ENCODE measurements at regions not wholly inside any gene's neighbourhood (a gene's known extent, or its start where the extent isn't known, plus 50 kb on each side); places are given as distances from the start of the nearest gene placed in this dataset.

GRCh38 chr9:87227456-87227855 is 270.2 kb upstream of the DAPK1 start:
- DNase-seq (ENCODE audit: low read depth in 1 of 2, low spot score in 1 of 2) = peak in 1 of 2 donors; percentile 85
- TF ChIP-seq CTCF (IDR thresholded peaks at IDR 0.05; ENCODE audit: low read depth, low read length) = no peak
- H3K36me3 ChIP-seq = no peaks in the 10 kb centered on the region
- H3K27me3 ChIP-seq = no peaks in the 10 kb centered on the region
- H3K27ac ChIP-seq = no peak overlapping the region
- no peaks in the 10 kb centered on the region for H3K9me3 ChIP-seq (ENCODE audit: low read depth)
- no peaks in the 10 kb centered on the region for H3K4me1 ChIP-seq (ENCODE audit: low read depth)
- H3K4me3 ChIP-seq = no peak overlapping the region

GRCh38 chr9:87229108-87229507 is 268.6 kb upstream of the DAPK1 start:
- Histone ChIP-seq H3K27me3 (no peaks in the 10 kb centered on the region), H3K36me3 (no peaks in the 10 kb centered on the region), H3K9me3 (ENCODE audit: low read depth) (no peaks in the 10 kb centered on the region), H3K27ac (no peak overlapping the region), H3K4me1 (ENCODE audit: low read depth) (no peaks in the 10 kb centered on the region), H3K4me3 (no peak overlapping the region)
- DNase-seq (ENCODE audit: low read depth in 1 of 2, low spot score in 1 of 2) = no peak
- no peak for TF ChIP-seq CTCF (IDR thresholded peaks at IDR 0.05; ENCODE audit: low read depth, low read length)

GRCh38 chr9:87233431-87233830 is 264.2 kb upstream of the DAPK1 start:
- no peak for DNase-seq (ENCODE audit: low read depth in 1 of 2, low spot score in 1 of 2)
- no peak for TF ChIP-seq CTCF (IDR thresholded peaks at IDR 0.05; ENCODE audit: low read depth, low read length)
- H3K27ac ChIP-seq = no peak overlapping the region
- H3K4me1 ChIP-seq (ENCODE audit: low read depth) = no peaks in the 10 kb centered on the region
- no peaks in the 10 kb centered on the region for H3K27me3 ChIP-seq
- H3K9me3 ChIP-seq (ENCODE audit: low read depth) = no peaks in the 10 kb centered on the region
- no peak overlapping the region for H3K4me3 ChIP-seq
- H3K36me3 ChIP-seq = no peaks in the 10 kb centered on the region

GRCh38 chr9:87233899-87234455 is 263.7 kb upstream of the DAPK1 start:
- DNase-seq (ENCODE audit: low read depth in 1 of 2, low spot score in 1 of 2) = no peak
- Histone ChIP-seq H3K4me3 (no peak overlapping the region), H3K36me3 (no peaks in the 10 kb centered on the region), H3K27ac (no peak overlapping the region), H3K9me3 (ENCODE audit: low read depth) (no peaks in the 10 kb centered on the region), H3K4me1 (ENCODE audit: low read depth) (no peaks in the 10 kb centered on the region), H3K27me3 (no peaks in the 10 kb centered on the region)
- TF ChIP-seq CTCF (IDR thresholded peaks at IDR 0.05; ENCODE audit: low read depth, low read length) = no peak

- H3K27ac ChIP-seq = no peak overlapping the region
- no peak overlapping the region for H3K4me3 ChIP-seq
- no peak for TF ChIP-seq CTCF (IDR thresholded peaks at IDR 0.05; ENCODE audit: low read depth, low read length)
- DNase-seq (ENCODE audit: low read depth in 1 of 2, low spot score in 1 of 2) = no peak
- H3K9me3 ChIP-seq (ENCODE audit: low read depth) = no peaks in the 10 kb centered on the region
- H3K4me1 ChIP-seq (ENCODE audit: low read depth) = no peaks in the 10 kb centered on the region
- no peaks in the 10 kb centered on the region for H3K36me3 ChIP-seq
- no peaks in the 10 kb centered on the region for H3K27me3 ChIP-seq
These were observed 262.8 kb upstream of the DAPK1 start for GRCh38 chr9:87234854-87235253.

GRCh38 chr9:87236546-87236945 is 261.1 kb upstream of the DAPK1 start:
- no peak for DNase-seq (ENCODE audit: low read depth in 1 of 2, low spot score in 1 of 2)
- H3K27me3 ChIP-seq = no peaks in the 10 kb centered on the region
- no peak for TF ChIP-seq CTCF (IDR thresholded peaks at IDR 0.05; ENCODE audit: low read depth, low read length)
- H3K4me3 ChIP-seq = no peak overlapping the region
- no peak overlapping the region for H3K27ac ChIP-seq
- no peaks in the 10 kb centered on the region for H3K36me3 ChIP-seq
- H3K9me3 ChIP-seq (ENCODE audit: low read depth) = no peaks in the 10 kb centered on the region
- no peaks in the 10 kb centered on the region for H3K4me1 ChIP-seq (ENCODE audit: low read depth)

All from cardiac muscle cell (in vitro differentiated cells and primary cell).